ENCODE measurements at regions not wholly inside any gene's neighbourhood (a gene's known extent, or its start where the extent isn't known, plus 50 kb on each side); places are given as distances from the start of the nearest gene placed in this dataset.

DNA sequence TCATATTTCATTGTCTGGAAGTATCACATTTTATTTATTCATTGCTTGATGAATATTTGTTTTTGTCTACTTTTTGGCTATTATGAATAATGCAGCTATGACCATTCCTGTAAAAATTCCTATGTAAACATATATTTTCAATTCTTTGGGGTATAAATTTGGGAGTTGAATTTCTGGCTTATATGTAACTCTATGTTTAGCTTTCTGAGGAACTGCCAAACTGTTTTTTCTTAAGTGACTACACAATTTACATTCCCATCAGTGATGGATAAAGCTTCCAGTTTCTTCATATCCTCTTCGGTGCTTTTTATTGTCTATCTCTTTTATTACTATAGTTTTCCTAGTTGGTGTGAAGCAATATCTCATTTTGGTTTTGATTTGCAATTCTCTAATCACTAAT is 115.6 kb upstream of the CXCL12 start:
- H3K36me3 ChIP-seq (ENCODE audit: low read length) = no peaks in the 10 kb centered on the region
- H3K27me3 ChIP-seq (ENCODE audit: low read length) = no peaks in the 10 kb centered on the region
- no peak for TF ChIP-seq EZH2phosphoT487 (conservative IDR thresholded peaks at IDR 0.05; ENCODE audit: low read length)
- TF ChIP-seq, protein P1, sequence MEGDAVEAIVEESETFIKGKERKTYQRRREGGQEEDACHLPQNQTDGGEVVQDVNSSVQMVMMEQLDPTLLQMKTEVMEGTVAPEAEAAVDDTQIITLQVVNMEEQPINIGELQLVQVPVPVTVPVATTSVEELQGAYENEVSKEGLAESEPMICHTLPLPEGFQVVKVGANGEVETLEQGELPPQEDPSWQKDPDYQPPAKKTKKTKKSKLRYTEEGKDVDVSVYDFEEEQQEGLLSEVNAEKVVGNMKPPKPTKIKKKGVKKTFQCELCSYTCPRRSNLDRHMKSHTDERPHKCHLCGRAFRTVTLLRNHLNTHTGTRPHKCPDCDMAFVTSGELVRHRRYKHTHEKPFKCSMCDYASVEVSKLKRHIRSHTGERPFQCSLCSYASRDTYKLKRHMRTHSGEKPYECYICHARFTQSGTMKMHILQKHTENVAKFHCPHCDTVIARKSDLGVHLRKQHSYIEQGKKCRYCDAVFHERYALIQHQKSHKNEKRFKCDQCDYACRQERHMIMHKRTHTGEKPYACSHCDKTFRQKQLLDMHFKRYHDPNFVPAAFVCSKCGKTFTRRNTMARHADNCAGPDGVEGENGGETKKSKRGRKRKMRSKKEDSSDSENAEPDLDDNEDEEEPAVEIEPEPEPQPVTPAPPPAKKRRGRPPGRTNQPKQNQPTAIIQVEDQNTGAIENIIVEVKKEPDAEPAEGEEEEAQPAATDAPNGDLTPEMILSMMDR (IDR thresholded peaks at IDR 0.05; ENCODE audit: insufficient read depth, low read length, poor library complexity, severe bottlenecking) = no peak

GRCh38 chr10:44506386-44506785 is 121.5 kb upstream of the CXCL12 start:
- 0 out of 2 replicates have a peak, but pooled peaks cover 6% of the 10 kb centered on the region for H3K9me3 ChIP-seq (ENCODE audit: insufficient read depth, low read length)
- H2AFZ ChIP-seq (ENCODE audit: low read depth, low read length, severe bottlenecking) = no peak overlapping the region
- no peak overlapping the region for H3K9ac ChIP-seq (ENCODE audit: low read length)
- H3K4me3 ChIP-seq (ENCODE audit: insufficient read depth, low read length, poor library complexity, severe bottlenecking) = no peak overlapping the region
- no peaks in the 10 kb centered on the region for H3K9me2 ChIP-seq (replicated peaks; ENCODE audit: insufficient read depth, low read length)
- no peaks in the 10 kb centered on the region for H3K27me3 ChIP-seq (ENCODE audit: low read length)
- no peaks in the 10 kb centered on the region for H3F3A ChIP-seq (ENCODE audit: insufficient read depth)
- no peak overlapping the region for H3K27ac ChIP-seq (ENCODE audit: low read depth, low read length)
- no peaks in the 10 kb centered on the region for H3K79me2 ChIP-seq (ENCODE audit: insufficient read depth, low read length)
- TF ChIP-seq, protein P1 (IDR thresholded peaks at IDR 0.05; ENCODE audit: insufficient read depth, low read length, poor library complexity, severe bottlenecking) = no peak
- TF ChIP-seq EZH2phosphoT487 (conservative IDR thresholded peaks at IDR 0.05; ENCODE audit: low read length) = no peak
- no peaks in the 10 kb centered on the region for H4K20me1 ChIP-seq (ENCODE audit: low read depth, low read length)
- H3K36me3 ChIP-seq (ENCODE audit: low read length) = no peaks in the 10 kb centered on the region
- no peak overlapping the region for H3K4me2 ChIP-seq (ENCODE audit: low read depth, low read length, poor library complexity, severe bottlenecking)

More for the DNA sequence above, 115.6 kb upstream of the CXCL12 start:
- Histone ChIP-seq H3K9me3 (ENCODE audit: insufficient read depth, low read length) (0 out of 2 replicates have a peak, but pooled peaks cover 6% of the 10 kb centered on the region), H3K4me3 (ENCODE audit: insufficient read depth, low read length, poor library complexity, severe bottlenecking) (no peak overlapping the region), H2AFZ (ENCODE audit: low read depth, low read length, severe bottlenecking) (no peak overlapping the region), H3K4me2 (ENCODE audit: low read depth, low read length, poor library complexity, severe bottlenecking) (no peak overlapping the region), H3K79me2 (ENCODE audit: insufficient read depth, low read length) (no peaks in the 10 kb centered on the region), H3F3A (ENCODE audit: insufficient read depth) (no peaks in the 10 kb centered on the region), H4K20me1 (ENCODE audit: low read depth, low read length) (no peaks in the 10 kb centered on the region; the same call in 1 of the 2 replicates), H3K9ac (ENCODE audit: low read length) (no peak overlapping the region), H3K27ac (ENCODE audit: low read depth, low read length) (no peak overlapping the region), H3K9me2 (replicated peaks; ENCODE audit: insufficient read depth, low read length) (no peaks in the 10 kb centered on the region)

DNA sequence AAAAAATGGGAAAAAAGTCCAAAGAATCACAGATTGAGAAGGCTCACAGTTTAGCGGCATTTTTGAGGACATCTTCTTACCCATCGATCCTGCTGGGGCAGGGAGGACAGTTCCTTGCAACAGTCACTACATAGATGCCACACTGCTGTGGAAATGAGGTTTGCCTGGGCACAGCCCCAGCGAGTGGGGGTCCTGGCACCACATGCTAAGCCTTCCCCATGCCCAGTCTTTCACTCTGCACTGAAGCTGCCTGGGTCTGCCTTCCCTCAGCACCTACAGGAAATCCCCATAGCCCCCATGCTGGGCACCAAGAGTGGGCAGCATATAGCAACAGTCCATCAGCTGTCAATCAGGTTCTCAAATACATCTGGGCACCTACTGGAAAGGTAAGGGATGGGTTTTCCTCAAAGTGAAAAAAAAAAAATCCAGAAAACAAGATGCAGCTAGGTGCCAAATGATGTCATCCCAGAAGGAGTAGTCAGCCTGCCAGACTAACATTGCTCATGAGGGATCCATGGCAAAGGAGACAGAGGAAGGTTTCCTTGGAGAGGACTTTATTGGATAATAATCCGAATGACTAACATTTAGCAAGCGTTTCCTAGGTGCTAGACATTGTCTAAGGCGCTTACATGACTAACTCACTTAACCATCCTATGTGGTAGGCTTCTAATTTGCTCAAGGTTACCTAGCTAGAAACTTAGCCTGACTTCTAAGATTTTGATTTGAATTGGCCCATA is 125.7 kb upstream of the CXCL12 start:
- TF ChIP-seq, protein P1 (IDR thresholded peaks at IDR 0.05; ENCODE audit: insufficient read depth, low read length, poor library complexity, severe bottlenecking) = no peak
- no peak for TF ChIP-seq EZH2phosphoT487 (conservative IDR thresholded peaks at IDR 0.05; ENCODE audit: low read length)
- Histone ChIP-seq H3K36me3 (ENCODE audit: low read length) (no peaks in the 10 kb centered on the region), H3K4me2 (ENCODE audit: low read depth, low read length, poor library complexity, severe bottlenecking) (no peak overlapping the region), H3K79me2 (ENCODE audit: insufficient read depth, low read length) (no peaks in the 10 kb centered on the region), H3K9me3 (ENCODE audit: insufficient read depth, low read length) (no peaks in the 10 kb centered on the region), H3K9me2 (replicated peaks; ENCODE audit: insufficient read depth, low read length) (no peaks in the 10 kb centered on the region), H3F3A (ENCODE audit: insufficient read depth) (no peaks in the 10 kb centered on the region), H3K9ac (ENCODE audit: low read length) (no peak overlapping the region), H4K20me1 (ENCODE audit: low read depth, low read length) (no peaks in the 10 kb centered on the region), H3K4me3 (ENCODE audit: insufficient read depth, low read length, poor library complexity, severe bottlenecking) (no peak overlapping the region), H3K27ac (ENCODE audit: low read depth, low read length) (no peak overlapping the region), H2AFZ (ENCODE audit: low read depth, low read length, severe bottlenecking) (no peak overlapping the region), H3K27me3 (ENCODE audit: low read length) (no peaks in the 10 kb centered on the region)
